NCI-H1417 treated with DMSO at 0.1 percent for 48 hours (cell line): ENCODE measurements at regions not wholly inside any gene's neighbourhood (a gene's known extent, or its start where the extent isn't known, plus 50 kb on each side); places are given as distances from the start of the nearest gene placed in this dataset.
A peak's percentile ranks its signal among the peaks of the same experiment; 100 is the strongest.

Experiments used
- DNase-seq: peaks from one replicate; lab custom pipeline; 2025; lab: John Stamatoyannopoulos, UW

- no peak for DNase-seq
Observed at GRCh38 chr4:104964410-104965175, 182.1 kb upstream of the TET2 start.

- no peak for DNase-seq
Observed at GRCh38 chr4:104966349-104967033, 180.2 kb upstream of the TET2 start.

- peak; percentile 36 for DNase-seq
Observed at GRCh38 chr4:104967034-104967401, 179.7 kb upstream of the TET2 start.

GRCh38 chr4:104969394-104970082, 177.1 kb upstream of the TET2 start:
- no peak for DNase-seq

- no peak for DNase-seq
Observed at GRCh38 chr4:104971462-104971861, 175.2 kb upstream of the TET2 start.

GRCh38 chr4:104973708-104974107, 173.0 kb upstream of the TET2 start:
- no peak for DNase-seq

GRCh38 chr4:104975617-104976016, 171.1 kb upstream of the TET2 start:
- DNase-seq, result no peak

- DNase-seq, result no peak
Observed at GRCh38 chr4:104976262-104976661, 170.4 kb upstream of the TET2 start.

- no peak for DNase-seq
Observed at GRCh38 chr4:104979083-104979760, 167.5 kb upstream of the TET2 start.

GRCh38 chr4:104983615-104984179, 163.0 kb upstream of the TET2 start:
- no peak for DNase-seq

GRCh38 chr4:104986306-104986705, 160.4 kb upstream of the TET2 start:
- DNase-seq, result no peak

GRCh38 chr4:104989371-104989770, 157.3 kb upstream of the TET2 start:
- no peak for DNase-seq

- no peak for DNase-seq
Observed at GRCh38 chr4:105002278-105002677, 144.4 kb upstream of the TET2 start.

- no peak for DNase-seq
Observed at GRCh38 chr4:105014234-105014633, 132.4 kb upstream of the TET2 start.

GRCh38 chr4:105014635-105015034, 132.0 kb upstream of the TET2 start:
- DNase-seq, result no peak

GRCh38 chr4:105015750-105016149, 130.9 kb upstream of the TET2 start:
- DNase-seq, result no peak

GRCh38 chr4:105022811-105023667, 123.6 kb upstream of the TET2 start:
- DNase-seq, result no peak

- DNase-seq, result no peak
Observed at GRCh38 chr4:105023668-105024055, 123.0 kb upstream of the TET2 start.

GRCh38 chr4:105025263-105026017, 121.2 kb upstream of the TET2 start:
- no peak for DNase-seq

GRCh38 chr4:105036991-105037390, 109.7 kb upstream of the TET2 start:
- DNase-seq, result no peak

GRCh38 chr4:105042451-105042850, 104.2 kb upstream of the TET2 start:
- DNase-seq, result no peak
